GM12878 (cell line): ENCODE measurements at regions not wholly inside any gene's neighbourhood (a gene's known extent, or its start where the extent isn't known, plus 50 kb on each side); places are given as distances from the start of the nearest gene placed in this dataset.

Experiments
- E2F4 ChIP-seq: IDR thresholded peaks from 2 replicates; pipeline ENCODE4 v1.6.1; 2012; ENCODE audit warnings: low read depth, low read length, improper control_type of control experiment
- IRF4 ChIP-seq: IDR thresholded peaks from 2 replicates; pipeline ENCODE4 v1.6.1; 2011; ENCODE audit warnings: low read depth, low read length
- SIX5 ChIP-seq: IDR thresholded peaks from 2 replicates; pipeline ENCODE4 v1.6.1; 2011; ENCODE audit warnings: mild to moderate bottlenecking, low read depth, low read length, moderate library complexity; ENCODE audit not compliant: severe bottlenecking
- TCF12 ChIP-seq: IDR thresholded peaks from 2 replicates; pipeline ENCODE4 v1.6.1; 2011; ENCODE audit warnings: low read depth, mild to moderate bottlenecking, low read length
- WRNIP1 ChIP-seq: IDR thresholded peaks from 2 replicates; pipeline ENCODE4 v1.6.1; 2011; ENCODE audit warnings: low read depth, low read length, improper control_type of control experiment, borderline replicate concordance
- ZBTB40 ChIP-seq: fragments of 450-650 bp; IDR thresholded peaks from 2 replicates; pipeline ENCODE4 v1.6.1; 2016; ENCODE audit warnings: mild to moderate bottlenecking, moderate library complexity, borderline replicate concordance
- TF ChIP-seq, protein P1 (sequence below): IDR thresholded peaks from 2 replicates; pipeline ENCODE4 v1.6.1; 2012; ENCODE audit warnings: low read depth, low read length, improper control_type of control experiment
- TF ChIP-seq, protein P2 (sequence below): IDR thresholded peaks from 2 replicates; pipeline ENCODE4 v1.6.1; 2012; ENCODE audit warnings: improper control_type of control experiment, low read depth, low read length; ENCODE audit not compliant: insufficient replicate concordance

DNA sequence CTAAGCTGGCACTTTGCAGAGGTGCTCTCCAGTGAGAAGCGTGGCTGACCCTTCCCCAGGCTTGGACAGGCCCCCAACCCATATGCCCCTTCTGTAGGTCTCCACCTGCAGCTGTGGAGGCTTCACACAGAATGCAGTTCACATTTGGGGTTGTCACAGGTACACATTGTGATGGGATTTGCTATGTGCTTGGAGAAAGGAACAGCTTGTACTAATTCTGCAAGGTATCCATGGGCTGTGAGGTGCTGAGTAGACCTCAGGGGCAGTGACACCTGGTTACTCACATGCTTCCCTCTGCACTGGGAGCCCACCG lies 188.9 kb downstream of the CXCL12 start (continued):
- TF ChIP-seq ZBTB40 (no peak), IRF4 (no peak), WRNIP1 (no peak), E2F4 (no peak), SIX5 (no peak), TCF12 (no peak)
- TF ChIP-seq, protein P1, sequence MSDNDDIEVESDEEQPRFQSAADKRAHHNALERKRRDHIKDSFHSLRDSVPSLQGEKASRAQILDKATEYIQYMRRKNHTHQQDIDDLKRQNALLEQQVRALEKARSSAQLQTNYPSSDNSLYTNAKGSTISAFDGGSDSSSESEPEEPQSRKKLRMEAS = no peak
- TF ChIP-seq, protein P2, sequence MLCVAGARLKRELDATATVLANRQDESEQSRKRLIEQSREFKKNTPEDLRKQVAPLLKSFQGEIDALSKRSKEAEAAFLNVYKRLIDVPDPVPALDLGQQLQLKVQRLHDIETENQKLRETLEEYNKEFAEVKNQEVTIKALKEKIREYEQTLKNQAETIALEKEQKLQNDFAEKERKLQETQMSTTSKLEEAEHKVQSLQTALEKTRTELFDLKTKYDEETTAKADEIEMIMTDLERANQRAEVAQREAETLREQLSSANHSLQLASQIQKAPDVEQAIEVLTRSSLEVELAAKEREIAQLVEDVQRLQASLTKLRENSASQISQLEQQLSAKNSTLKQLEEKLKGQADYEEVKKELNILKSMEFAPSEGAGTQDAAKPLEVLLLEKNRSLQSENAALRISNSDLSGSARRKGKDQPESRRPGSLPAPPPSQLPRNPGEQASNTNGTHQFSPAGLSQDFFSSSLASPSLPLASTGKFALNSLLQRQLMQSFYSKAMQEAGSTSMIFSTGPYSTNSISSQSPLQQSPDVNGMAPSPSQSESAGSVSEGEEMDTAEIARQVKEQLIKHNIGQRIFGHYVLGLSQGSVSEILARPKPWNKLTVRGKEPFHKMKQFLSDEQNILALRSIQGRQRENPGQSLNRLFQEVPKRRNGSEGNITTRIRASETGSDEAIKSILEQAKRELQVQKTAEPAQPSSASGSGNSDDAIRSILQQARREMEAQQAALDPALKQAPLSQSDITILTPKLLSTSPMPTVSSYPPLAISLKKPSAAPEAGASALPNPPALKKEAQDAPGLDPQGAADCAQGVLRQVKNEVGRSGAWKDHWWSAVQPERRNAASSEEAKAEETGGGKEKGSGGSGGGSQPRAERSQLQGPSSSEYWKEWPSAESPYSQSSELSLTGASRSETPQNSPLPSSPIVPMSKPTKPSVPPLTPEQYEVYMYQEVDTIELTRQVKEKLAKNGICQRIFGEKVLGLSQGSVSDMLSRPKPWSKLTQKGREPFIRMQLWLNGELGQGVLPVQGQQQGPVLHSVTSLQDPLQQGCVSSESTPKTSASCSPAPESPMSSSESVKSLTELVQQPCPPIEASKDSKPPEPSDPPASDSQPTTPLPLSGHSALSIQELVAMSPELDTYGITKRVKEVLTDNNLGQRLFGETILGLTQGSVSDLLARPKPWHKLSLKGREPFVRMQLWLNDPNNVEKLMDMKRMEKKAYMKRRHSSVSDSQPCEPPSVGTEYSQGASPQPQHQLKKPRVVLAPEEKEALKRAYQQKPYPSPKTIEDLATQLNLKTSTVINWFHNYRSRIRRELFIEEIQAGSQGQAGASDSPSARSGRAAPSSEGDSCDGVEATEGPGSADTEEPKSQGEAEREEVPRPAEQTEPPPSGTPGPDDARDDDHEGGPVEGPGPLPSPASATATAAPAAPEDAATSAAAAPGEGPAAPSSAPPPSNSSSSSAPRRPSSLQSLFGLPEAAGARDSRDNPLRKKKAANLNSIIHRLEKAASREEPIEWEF = no peak
- TF ChIP-seq, all 136 proteins: peak for 0
